ENCODE measurements at regions not wholly inside any gene's neighbourhood (a gene's known extent, or its start where the extent isn't known, plus 50 kb on each side); places are given as distances from the start of the nearest gene placed in this dataset.

DNA sequence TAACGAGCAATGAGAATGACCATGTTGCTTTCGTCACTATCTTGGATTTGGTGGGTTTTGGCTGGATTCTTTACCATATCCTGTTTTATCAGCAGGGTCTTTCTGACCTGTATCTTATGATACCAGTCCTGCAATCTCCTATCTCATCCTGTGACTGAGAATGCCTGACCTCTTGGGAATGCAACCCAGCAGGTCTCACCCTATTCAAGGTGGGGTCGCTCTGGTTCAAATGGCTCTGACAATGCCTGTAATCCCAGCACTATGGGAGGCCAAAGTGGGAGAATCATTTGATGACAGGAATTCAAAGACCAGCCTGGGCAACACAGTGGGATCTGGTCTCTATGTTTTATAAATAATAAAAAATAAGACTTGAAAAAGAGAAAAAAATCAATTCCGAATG lies 173.5 kb downstream of the ACTR3 start (continued):
- TF ChIP-seq ZSCAN25 (CRISPR knock-in tag; IDR thresholded peaks at IDR 0.05) (no peak), KDM1A (CRISPR knock-in tag; IDR thresholded peaks at IDR 0.05) (no peak), HCFC1 (IDR thresholded peaks at IDR 0.05; ENCODE audit: low read depth, low read length) (no peak), KAT2B (IDR thresholded peaks at IDR 0.05; ENCODE audit: borderline replicate concordance, low read depth, low read length) (no peak), ARNT (IDR thresholded peaks at IDR 0.05) (no peak), CEBPG (CRISPR knock-in tag; IDR thresholded peaks at IDR 0.05) (no peak)

- no peak overlapping the region for H2AFZ ChIP-seq (ENCODE audit: low read length)
- no peaks in the 10 kb centered on the region for H4K20me1 ChIP-seq (ENCODE audit: insufficient read depth, low read length)
- peaks cover 0 to 8% of the 10 kb centered on the region in 2 experiments; a peak in 2 of 5 replicates for H3K27me3 ChIP-seq (ENCODE audit: control insufficient read depth in 1 of 2, insufficient read depth in 2 of 2, low read length in 2 of 2)
- TF ChIP-seq HNF4A (CRISPR knock-in tag; IDR thresholded peaks at IDR 0.05) (peak; percentile 35), PRPF4 (IDR thresholded peaks at IDR 0.05; ENCODE audit: low read depth, low read length, poor library complexity, severe bottlenecking) (no peak)
- no peaks in the 10 kb centered on the region for H3K9me3 ChIP-seq (ENCODE audit: low read length)
- intact Hi-C loops (cut with micrococcal nuclease; ENCODE audit: unreplicated experiment) = loop anchor here (5.0 kb wide), 1 partner anchor 377 kb away; the partner anchor contains the start of gene DPP10
- no peaks in the 10 kb centered on the region for H3K4me1 ChIP-seq (ENCODE audit: insufficient read depth, low read length)
- 3% methylated on average over 6 of the region's 6 CpGs for WGBS (ENCODE audit: low lambda C conversion rate)
- DNase-seq (ENCODE audit: low spot score) (no peak), FAIRE-seq (no peak), ATAC-seq (peak; percentile 59)
- ChIA-PET CTCF (ENCODE audit: low intra/inter-chr PET ratio, low total read pairs) (no interaction called here), POLR2A (no interaction called here)
- H3K4me2 ChIP-seq (ENCODE audit: low read depth, low read length) = no peak overlapping the region
- H3K79me2 ChIP-seq (ENCODE audit: insufficient read depth, low read length) = no peaks in the 10 kb centered on the region
- no peak overlapping the region for H3K27ac ChIP-seq (ENCODE audit: extremely low read length, insufficient read depth, low read length)
- in situ Hi-C loops (cut with HindIII; ENCODE audit: extremely low pct_ligation_motif_present, low pct_unique_long_range_greater_than_20kb) = no loop called here
- no peak overlapping the region for H3K4me3 ChIP-seq (replicated peaks in 1 of 3; ENCODE audit: insufficient read depth in 1 of 3, low read depth in 2 of 3, low read length in 3 of 3)
- BruUV-seq (replicated peaks) = no TSS peak
- no peak overlapping the region for H3K9ac ChIP-seq (ENCODE audit: insufficient read depth, low read depth, low read length)
- H3K36me3 ChIP-seq (replicated peaks in 1 of 2; ENCODE audit: control insufficient read depth in 1 of 2, insufficient read depth in 2 of 2, low read length in 2 of 2) = no peaks in the 10 kb centered on the region
Measured at GRCh38 chr2:114065731-114066130, 175.8 kb downstream of the ACTR3 start.

DNA sequence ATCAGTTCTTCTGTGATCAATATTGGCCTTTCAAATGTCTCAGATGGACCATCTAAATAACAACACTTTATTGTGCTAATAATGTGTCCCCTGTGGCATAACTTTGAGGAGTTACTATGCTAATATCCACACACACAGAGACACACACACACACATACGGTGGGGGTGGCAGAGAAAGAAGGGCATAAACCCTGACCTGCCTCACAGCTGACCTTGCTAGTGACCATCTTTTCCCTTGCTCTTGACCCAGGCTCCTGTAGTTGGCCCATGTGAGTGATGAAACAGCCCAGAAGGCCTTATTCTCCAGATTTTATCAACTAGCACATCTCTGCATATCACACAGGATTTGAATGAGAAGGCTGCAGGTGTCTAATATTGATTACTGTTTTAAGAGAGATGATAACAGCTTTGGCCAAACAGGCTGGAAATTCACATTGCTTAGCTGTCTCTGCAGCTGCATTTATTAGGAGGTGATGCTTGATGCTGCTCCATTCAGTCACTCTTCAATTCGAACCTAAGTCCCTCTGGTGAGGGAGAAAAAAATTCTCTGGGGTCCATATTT lies 176.4 kb downstream of the ACTR3 start:
- ATAC-seq (no peak), FAIRE-seq (no peak), DNase-seq (ENCODE audit: low spot score) (no peak)
- Histone ChIP-seq H2AFZ (ENCODE audit: low read length) (no peak overlapping the region), H3K4me3 (replicated peaks in 1 of 3; ENCODE audit: insufficient read depth in 1 of 3, low read depth in 2 of 3, low read length in 3 of 3) (no peak overlapping the region), H3K9me3 (ENCODE audit: low read length) (no peaks in the 10 kb centered on the region), H3K4me1 (ENCODE audit: insufficient read depth, low read length) (no peaks in the 10 kb centered on the region), H3K27ac (ENCODE audit: extremely low read length, insufficient read depth, low read length) (no peak overlapping the region), H4K20me1 (ENCODE audit: insufficient read depth, low read length) (no peaks in the 10 kb centered on the region), H3K79me2 (ENCODE audit: insufficient read depth, low read length) (no peaks in the 10 kb centered on the region), H3K27me3 (ENCODE audit: control insufficient read depth in 1 of 2, insufficient read depth in 2 of 2, low read length in 2 of 2) (peaks cover 0 to 8% of the 10 kb centered on the region in 2 experiments; a peak in 2 of 5 replicates), H3K4me2 (ENCODE audit: low read depth, low read length) (no peak overlapping the region), H3K9ac (ENCODE audit: insufficient read depth, low read depth, low read length) (no peak overlapping the region), H3K36me3 (replicated peaks in 1 of 2; ENCODE audit: control insufficient read depth in 1 of 2, insufficient read depth in 2 of 2, low read length in 2 of 2) (no peaks in the 10 kb centered on the region)
- BruUV-seq (replicated peaks) = no TSS peak
- in situ Hi-C loops (cut with HindIII; ENCODE audit: extremely low pct_ligation_motif_present, low pct_unique_long_range_greater_than_20kb) (no loop called here), intact Hi-C loops (cut with micrococcal nuclease; ENCODE audit: unreplicated experiment) (loop anchor here (5.0 kb wide), 1 partner anchor 376 kb away; the partner anchor contains the start of gene DPP10)
- CTCF ChIA-PET (ENCODE audit: low intra/inter-chr PET ratio, low total read pairs) = no interaction called here
- 3% methylated on average over 2 of the region's 2 CpGs for WGBS (ENCODE audit: low lambda C conversion rate)
- POLR2A ChIA-PET = no interaction called here
- TF ChIP-seq, protein P1, sequence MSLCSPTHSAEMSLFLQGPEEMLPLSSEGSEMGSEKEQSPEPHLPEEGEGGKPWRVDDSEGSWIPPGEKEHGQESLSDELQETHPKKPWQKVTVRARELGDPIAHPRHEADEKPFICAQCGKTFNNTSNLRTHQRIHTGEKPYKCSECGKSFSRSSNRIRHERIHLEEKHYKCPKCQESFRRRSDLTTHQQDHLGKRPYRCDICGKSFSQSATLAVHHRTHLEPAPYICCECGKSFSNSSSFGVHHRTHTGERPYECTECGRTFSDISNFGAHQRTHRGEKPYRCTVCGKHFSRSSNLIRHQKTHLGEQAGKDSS (CRISPR knock-in tag; IDR thresholded peaks at IDR 0.05; ENCODE audit: borderline replicate concordance, low read depth) = no peak
- TF ChIP-seq CC2D1A (CRISPR knock-in tag; IDR thresholded peaks at IDR 0.05) = no peak
- TF ChIP-seq REL (CRISPR knock-in tag; conservative IDR thresholded peaks at IDR 0.05) = no peak
- no peak for TF ChIP-seq RELA (CRISPR knock-in tag; IDR thresholded peaks at IDR 0.05)
- no peak for TF ChIP-seq GTF3A (CRISPR knock-in tag; conservative IDR thresholded peaks at IDR 0.05)
- no peak for TF ChIP-seq HDAC6 (IDR thresholded peaks at IDR 0.05; ENCODE audit: low read depth, low read length)
